ENCODE measurements at regions not wholly inside any gene's neighbourhood (a gene's known extent, or its start where the extent isn't known, plus 50 kb on each side); places are given as distances from the start of the nearest gene placed in this dataset.

GRCh38 chr3:152185891-152186630 lies 82.7 kb upstream of the MBNL1 start:
- Histone ChIP-seq H3K9me3 (ENCODE audit: control insufficient read depth, low read length) (no peaks in the 10 kb centered on the region), H3K27ac (ENCODE audit: low read length, poor library complexity, severe bottlenecking) (no peak overlapping the region), H2AK5ac (ENCODE audit: low read length, severe bottlenecking) (no peak overlapping the region), H2BK5ac (ENCODE audit: low read depth, low read length, poor library complexity, severe bottlenecking) (no peak overlapping the region), H4K8ac (ENCODE audit: low read length) (no peak overlapping the region), H3K79me1 (replicated peaks; ENCODE audit: low read length, poor library complexity, severe bottlenecking) (no peaks in the 10 kb centered on the region), H3K14ac (ENCODE audit: low read length in 2 of 2) (no peak overlapping the region), H3K36me3 (ENCODE audit: control insufficient read depth in 1 of 2, insufficient read depth in 2 of 2, low read depth in 1 of 2, low read length in 2 of 2) (no peaks in the 10 kb centered on the region), H3K18ac (ENCODE audit: low read depth in 1 of 2, low read length in 2 of 2) (no peak overlapping the region), H2BK120ac (ENCODE audit: low read depth, low read length) (no peak overlapping the region), H3K4ac (ENCODE audit: low read depth in 1 of 2, low read length in 2 of 2) (no peak overlapping the region), H3K4me1 (ENCODE audit: control insufficient read depth, insufficient read depth, low read depth, low read length) (peaks cover 1% of the 10 kb centered on the region), H2AFZ (ENCODE audit: low read depth, low read length) (no peak overlapping the region), H2BK15ac (ENCODE audit: low read depth, poor library complexity, severe bottlenecking) (no peak overlapping the region), H3K23ac (ENCODE audit: low read length in 2 of 2) (no peak overlapping the region), H3K4me3 (ENCODE audit: insufficient read depth in 1 of 2, low read depth in 1 of 2, low read length in 2 of 2) (no peak overlapping the region), H3K4me2 (ENCODE audit: low read length, poor library complexity, severe bottlenecking) (no peak overlapping the region), H4K91ac (ENCODE audit: low read length) (no peak overlapping the region), H2BK12ac (ENCODE audit: low read length in 2 of 2) (no peak overlapping the region), H3K9ac (ENCODE audit: low read length) (no peak overlapping the region), H3K27me3 (ENCODE audit: control insufficient read depth in 1 of 2, insufficient read depth in 1 of 2, low read length in 2 of 2) (no peaks in the 10 kb centered on the region)
- no peak for DNase-seq
- WGBS = 99% methylated on average over 4 of the region's 6 CpGs

GRCh38 chr3:152190636-152191183 lies 78.0 kb upstream of the MBNL1 start:
- Histone ChIP-seq H2BK12ac (ENCODE audit: low read length in 2 of 2) (no peak overlapping the region), H3K79me1 (replicated peaks; ENCODE audit: low read length, poor library complexity, severe bottlenecking) (no peaks in the 10 kb centered on the region), H3K4ac (ENCODE audit: low read depth in 1 of 2, low read length in 2 of 2) (no peak overlapping the region), H3K4me3 (ENCODE audit: insufficient read depth in 1 of 2, low read depth in 1 of 2, low read length in 2 of 2) (no peak overlapping the region), H3K27me3 (ENCODE audit: control insufficient read depth in 1 of 2, insufficient read depth in 1 of 2, low read length in 2 of 2) (no peaks in the 10 kb centered on the region), H2BK5ac (ENCODE audit: low read depth, low read length, poor library complexity, severe bottlenecking) (no peak overlapping the region), H3K23ac (ENCODE audit: low read length in 2 of 2) (no peak overlapping the region), H2AK5ac (ENCODE audit: low read length, severe bottlenecking) (no peak overlapping the region), H2BK15ac (ENCODE audit: low read depth, poor library complexity, severe bottlenecking) (no peak overlapping the region), H3K4me2 (ENCODE audit: low read length, poor library complexity, severe bottlenecking) (no peak overlapping the region), H2AFZ (ENCODE audit: low read depth, low read length) (no peak overlapping the region), H3K9ac (ENCODE audit: low read length) (no peak overlapping the region), H3K14ac (ENCODE audit: low read length in 2 of 2) (no peak overlapping the region), H3K4me1 (ENCODE audit: control insufficient read depth, insufficient read depth, low read depth, low read length) (no peaks in the 10 kb centered on the region), H3K36me3 (ENCODE audit: control insufficient read depth in 1 of 2, insufficient read depth in 2 of 2, low read depth in 1 of 2, low read length in 2 of 2) (no peaks in the 10 kb centered on the region), H3K27ac (ENCODE audit: low read length, poor library complexity, severe bottlenecking) (no peak overlapping the region), H4K91ac (ENCODE audit: low read length) (no peak overlapping the region), H3K18ac (ENCODE audit: low read depth in 1 of 2, low read length in 2 of 2) (no peak overlapping the region), H3K9me3 (ENCODE audit: control insufficient read depth, low read length) (no peaks in the 10 kb centered on the region), H2BK120ac (ENCODE audit: low read depth, low read length) (no peak overlapping the region), H4K8ac (ENCODE audit: low read length) (no peak overlapping the region)
- 100% methylated on average over 1 of the region's 2 CpGs for WGBS
- DNase-seq = no peak

GRCh38 chr3:152192050-152192449 lies 76.7 kb upstream of the MBNL1 start:
- H3K27me3 ChIP-seq (ENCODE audit: control insufficient read depth in 1 of 2, insufficient read depth in 1 of 2, low read length in 2 of 2) = no peaks in the 10 kb centered on the region
- no peak overlapping the region for H2BK120ac ChIP-seq (ENCODE audit: low read depth, low read length)
- no peak overlapping the region for H3K18ac ChIP-seq (ENCODE audit: low read depth in 1 of 2, low read length in 2 of 2)
- no peak overlapping the region for H2BK12ac ChIP-seq (ENCODE audit: low read length in 2 of 2)
- H2BK15ac ChIP-seq (ENCODE audit: low read depth, poor library complexity, severe bottlenecking) = no peak overlapping the region
- H3K9me3 ChIP-seq (ENCODE audit: control insufficient read depth, low read length) = no peaks in the 10 kb centered on the region
- H3K4ac ChIP-seq (ENCODE audit: low read depth in 1 of 2, low read length in 2 of 2) = no peak overlapping the region
- H3K4me2 ChIP-seq (ENCODE audit: low read length, poor library complexity, severe bottlenecking) = no peak overlapping the region
- no peak overlapping the region for H3K4me3 ChIP-seq (ENCODE audit: insufficient read depth in 1 of 2, low read depth in 1 of 2, low read length in 2 of 2)
- no peaks in the 10 kb centered on the region for H3K79me1 ChIP-seq (replicated peaks; ENCODE audit: low read length, poor library complexity, severe bottlenecking)
- no peak overlapping the region for H3K9ac ChIP-seq (ENCODE audit: low read length)
- WGBS = 93% methylated on average over 4 of the region's 4 CpGs
- H2AFZ ChIP-seq (ENCODE audit: low read depth, low read length) = no peak overlapping the region
- H4K8ac ChIP-seq (ENCODE audit: low read length) = no peak overlapping the region
- H4K91ac ChIP-seq (ENCODE audit: low read length) = no peak overlapping the region
- no peaks in the 10 kb centered on the region for H3K36me3 ChIP-seq (ENCODE audit: control insufficient read depth in 1 of 2, insufficient read depth in 2 of 2, low read depth in 1 of 2, low read length in 2 of 2)
- no peak overlapping the region for H3K23ac ChIP-seq (ENCODE audit: low read length in 2 of 2)
- H3K14ac ChIP-seq (ENCODE audit: low read length in 2 of 2) = no peak overlapping the region
- no peak overlapping the region for H2AK5ac ChIP-seq (ENCODE audit: low read length, severe bottlenecking)
- H2BK5ac ChIP-seq (ENCODE audit: low read depth, low read length, poor library complexity, severe bottlenecking) = no peak overlapping the region
- no peak overlapping the region for H3K27ac ChIP-seq (ENCODE audit: low read length, poor library complexity, severe bottlenecking)
- no peaks in the 10 kb centered on the region for H3K4me1 ChIP-seq (ENCODE audit: control insufficient read depth, insufficient read depth, low read depth, low read length)
- no peak for DNase-seq

DNA sequence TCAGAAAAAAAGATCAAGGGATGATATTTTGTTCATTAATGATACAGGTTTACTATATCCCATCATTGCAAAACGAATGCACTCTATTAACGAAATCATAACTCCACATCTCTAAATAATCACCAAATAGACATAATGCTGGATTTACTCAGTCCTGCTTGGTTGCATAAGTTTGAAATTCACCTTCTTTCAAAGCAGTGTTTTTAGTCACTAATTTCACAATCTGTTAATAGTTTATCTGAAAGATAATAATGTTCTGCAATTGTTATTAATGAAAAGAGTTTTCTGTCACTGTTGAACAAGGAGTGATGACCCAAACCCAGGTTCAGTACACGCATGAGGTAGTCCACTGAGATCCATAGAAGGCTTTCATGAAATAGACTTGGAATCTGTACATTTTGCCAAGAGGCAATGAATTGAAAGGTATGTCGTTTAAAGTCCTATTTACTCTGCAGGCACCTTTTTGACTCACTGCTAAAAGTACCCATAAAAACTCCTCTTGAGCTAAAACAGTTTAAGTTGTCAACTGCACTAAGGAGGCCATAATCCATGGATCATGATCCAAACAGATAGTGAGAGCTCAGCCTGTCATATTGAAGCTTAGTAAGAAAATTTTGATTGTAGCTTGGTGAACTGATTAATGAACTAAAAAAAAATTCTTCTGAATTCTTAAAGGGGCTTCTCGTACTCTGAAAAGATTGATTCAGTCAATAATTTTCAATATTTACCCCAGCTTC lies 75.6 kb upstream of the MBNL1 start:
- WGBS = over 99% methylated on average over 5 of the region's 5 CpGs
- Histone ChIP-seq H3K18ac (ENCODE audit: low read depth in 1 of 2, low read length in 2 of 2) (no peak overlapping the region), H2BK12ac (ENCODE audit: low read length in 2 of 2) (no peak overlapping the region), H2BK5ac (ENCODE audit: low read depth, low read length, poor library complexity, severe bottlenecking) (no peak overlapping the region), H3K27ac (ENCODE audit: low read length, poor library complexity, severe bottlenecking) (no peak overlapping the region), H3K14ac (ENCODE audit: low read length in 2 of 2) (no peak overlapping the region), H4K91ac (ENCODE audit: low read length) (no peak overlapping the region), H2BK15ac (ENCODE audit: low read depth, poor library complexity, severe bottlenecking) (no peak overlapping the region), H2AK5ac (ENCODE audit: low read length, severe bottlenecking) (no peak overlapping the region), H3K27me3 (ENCODE audit: control insufficient read depth in 1 of 2, insufficient read depth in 1 of 2, low read length in 2 of 2) (no peaks in the 10 kb centered on the region), H3K23ac (ENCODE audit: low read length in 2 of 2) (no peak overlapping the region), H3K4me1 (ENCODE audit: control insufficient read depth, insufficient read depth, low read depth, low read length) (no peaks in the 10 kb centered on the region), H3K36me3 (ENCODE audit: control insufficient read depth in 1 of 2, insufficient read depth in 2 of 2, low read depth in 1 of 2, low read length in 2 of 2) (no peaks in the 10 kb centered on the region), H2AFZ (ENCODE audit: low read depth, low read length) (no peak overlapping the region), H4K8ac (ENCODE audit: low read length) (no peak overlapping the region), H2BK120ac (ENCODE audit: low read depth, low read length) (no peak overlapping the region), H3K9ac (ENCODE audit: low read length) (no peak overlapping the region), H3K79me1 (replicated peaks; ENCODE audit: low read length, poor library complexity, severe bottlenecking) (no peaks in the 10 kb centered on the region), H3K4me2 (ENCODE audit: low read length, poor library complexity, severe bottlenecking) (no peak overlapping the region), H3K9me3 (ENCODE audit: control insufficient read depth, low read length) (no peaks in the 10 kb centered on the region), H3K4me3 (ENCODE audit: insufficient read depth in 1 of 2, low read depth in 1 of 2, low read length in 2 of 2) (no peak overlapping the region), H3K4ac (ENCODE audit: low read depth in 1 of 2, low read length in 2 of 2) (no peak overlapping the region)
- DNase-seq = no peak
